ENCODE measurements at regions not wholly inside any gene's neighbourhood (a gene's known extent, or its start where the extent isn't known, plus 50 kb on each side); places are given as distances from the start of the nearest gene placed in this dataset.

DNA sequence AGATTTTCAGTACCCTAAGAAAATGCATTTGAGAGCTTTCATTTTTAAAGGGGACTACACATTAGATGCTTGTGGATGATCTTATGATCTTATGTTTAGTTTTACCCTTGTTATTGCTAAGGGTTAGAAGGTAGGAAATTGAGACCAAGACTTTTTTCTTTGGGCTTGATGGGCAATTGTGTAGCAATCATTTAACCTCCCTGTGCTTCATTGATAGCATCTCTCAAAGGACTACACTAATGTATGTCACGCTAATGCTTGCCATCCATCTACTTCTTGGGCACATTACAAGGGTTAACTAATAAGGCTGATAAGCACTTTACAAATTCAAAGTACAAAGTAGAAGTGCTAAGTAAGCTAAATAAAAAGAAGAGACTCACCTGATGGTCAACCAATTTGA lies 189.3 kb upstream of the LRP1B start:
- TF ChIP-seq, protein P1, sequence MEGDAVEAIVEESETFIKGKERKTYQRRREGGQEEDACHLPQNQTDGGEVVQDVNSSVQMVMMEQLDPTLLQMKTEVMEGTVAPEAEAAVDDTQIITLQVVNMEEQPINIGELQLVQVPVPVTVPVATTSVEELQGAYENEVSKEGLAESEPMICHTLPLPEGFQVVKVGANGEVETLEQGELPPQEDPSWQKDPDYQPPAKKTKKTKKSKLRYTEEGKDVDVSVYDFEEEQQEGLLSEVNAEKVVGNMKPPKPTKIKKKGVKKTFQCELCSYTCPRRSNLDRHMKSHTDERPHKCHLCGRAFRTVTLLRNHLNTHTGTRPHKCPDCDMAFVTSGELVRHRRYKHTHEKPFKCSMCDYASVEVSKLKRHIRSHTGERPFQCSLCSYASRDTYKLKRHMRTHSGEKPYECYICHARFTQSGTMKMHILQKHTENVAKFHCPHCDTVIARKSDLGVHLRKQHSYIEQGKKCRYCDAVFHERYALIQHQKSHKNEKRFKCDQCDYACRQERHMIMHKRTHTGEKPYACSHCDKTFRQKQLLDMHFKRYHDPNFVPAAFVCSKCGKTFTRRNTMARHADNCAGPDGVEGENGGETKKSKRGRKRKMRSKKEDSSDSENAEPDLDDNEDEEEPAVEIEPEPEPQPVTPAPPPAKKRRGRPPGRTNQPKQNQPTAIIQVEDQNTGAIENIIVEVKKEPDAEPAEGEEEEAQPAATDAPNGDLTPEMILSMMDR (IDR thresholded peaks at IDR 0.05; ENCODE audit: low read depth, low read length) = no peak
- no peak for DNase-seq (ENCODE audit: extremely low read depth, low read depth)

DNA sequence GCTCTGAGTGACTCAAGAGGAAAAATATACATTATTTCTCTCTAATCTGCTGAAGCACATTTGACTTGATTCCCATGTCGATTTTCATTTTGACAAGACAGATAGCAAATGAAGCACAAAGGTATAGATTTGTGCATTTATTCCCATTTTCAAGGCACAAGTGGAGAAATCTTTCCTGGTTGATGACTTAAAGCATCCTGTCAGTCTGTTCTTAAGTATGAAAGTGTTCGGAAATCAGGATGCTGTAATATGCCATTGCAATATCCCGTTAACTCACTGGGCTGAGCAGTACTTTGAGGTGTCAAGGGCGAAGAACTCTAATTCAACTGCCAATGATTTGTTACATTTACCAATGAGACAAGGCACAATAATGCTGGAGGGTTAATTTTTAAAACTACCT lies 185.2 kb upstream of the LRP1B start:
- DNase-seq (ENCODE audit: extremely low read depth, low read depth) = no peak
- TF ChIP-seq, protein P1 (IDR thresholded peaks at IDR 0.05; ENCODE audit: low read depth, low read length) = no peak

DNA sequence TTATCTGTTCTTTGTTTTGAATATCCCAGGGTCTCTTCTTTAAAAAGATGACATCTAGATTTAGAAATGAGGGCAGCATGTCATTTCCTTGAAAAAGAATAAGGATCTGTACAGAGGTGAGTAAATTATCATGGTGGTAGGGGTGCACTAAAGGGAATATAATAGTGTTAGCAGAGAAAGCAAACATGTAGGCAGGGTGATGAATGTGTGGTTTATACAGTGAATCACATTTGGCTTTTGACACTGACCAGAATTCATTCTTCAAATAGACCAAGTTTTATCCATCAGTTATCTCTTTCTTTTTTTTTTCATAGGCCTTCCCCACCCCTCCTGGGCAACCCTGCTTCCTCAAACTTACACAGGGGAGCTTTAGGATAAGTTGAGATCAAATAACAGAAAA lies 184.5 kb upstream of the LRP1B start:
- TF ChIP-seq, protein P1 (IDR thresholded peaks at IDR 0.05; ENCODE audit: low read depth, low read length) = no peak
- no peak for DNase-seq (ENCODE audit: extremely low read depth, low read depth)

DNA sequence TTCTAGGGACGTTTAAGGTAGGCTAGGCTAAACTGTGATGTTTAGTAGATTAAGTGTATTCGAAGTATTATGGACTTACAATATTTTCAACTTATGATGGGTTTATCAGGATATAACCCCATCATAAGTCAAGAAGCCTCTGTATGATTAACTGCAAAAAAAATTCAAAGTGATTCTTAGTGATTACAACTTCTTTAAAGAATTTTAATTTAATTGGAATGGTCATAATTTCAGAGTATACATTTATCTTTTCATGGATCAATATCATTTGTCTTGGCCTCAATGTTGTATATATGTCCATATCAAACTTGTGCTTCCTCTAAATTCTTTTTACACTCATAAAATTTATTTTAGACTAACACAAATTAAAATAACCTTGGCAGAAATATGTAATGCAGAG lies 183.3 kb upstream of the LRP1B start:
- DNase-seq (ENCODE audit: extremely low read depth, low read depth) = no peak
- TF ChIP-seq, protein P1 (IDR thresholded peaks at IDR 0.05; ENCODE audit: low read depth, low read length) = no peak

DNA sequence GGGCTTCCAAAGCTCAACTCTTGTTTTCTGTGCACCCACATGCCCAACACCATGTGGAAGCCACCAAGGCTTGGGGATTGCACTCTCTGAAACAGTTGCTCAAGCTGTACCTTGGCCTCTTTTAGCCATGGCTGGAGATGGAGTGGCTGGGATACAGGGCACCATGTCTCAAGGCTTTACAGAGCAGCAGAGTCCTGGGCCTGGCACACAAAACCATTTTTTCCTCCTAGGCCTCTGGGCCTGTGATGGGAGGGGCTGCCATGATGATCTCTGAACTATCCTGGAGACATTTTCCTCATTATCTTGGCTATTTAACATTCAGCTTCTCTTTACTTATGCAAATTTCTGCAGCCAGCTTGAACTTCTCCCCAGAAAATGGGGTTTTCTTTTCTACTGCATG lies 179.7 kb upstream of the LRP1B start:
- TF ChIP-seq, protein P1 (IDR thresholded peaks at IDR 0.05; ENCODE audit: low read depth, low read length) = no peak
- DNase-seq (ENCODE audit: extremely low read depth, low read depth) = no peak

DNA sequence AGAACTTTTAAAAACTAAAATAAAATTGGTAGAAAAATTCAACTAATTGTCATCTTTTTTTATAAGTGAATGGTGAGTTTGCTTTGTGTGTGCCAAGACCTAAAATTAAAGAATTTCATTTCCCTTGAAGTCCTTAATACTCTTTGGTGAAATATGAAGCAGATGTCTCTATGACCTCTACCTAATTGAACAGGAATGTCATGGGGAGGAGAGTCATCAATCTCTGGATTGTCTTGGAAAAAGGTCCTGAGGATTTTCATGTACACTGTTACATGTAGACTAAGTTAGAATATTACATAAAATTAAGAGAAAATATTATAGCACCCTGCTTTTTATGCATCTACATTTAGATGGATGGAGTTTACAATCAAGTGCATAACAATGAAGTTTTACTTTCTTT lies 177.9 kb upstream of the LRP1B start:
- no peak for DNase-seq (ENCODE audit: extremely low read depth, low read depth)
- TF ChIP-seq, protein P1 (IDR thresholded peaks at IDR 0.05; ENCODE audit: low read depth, low read length) = no peak

DNA sequence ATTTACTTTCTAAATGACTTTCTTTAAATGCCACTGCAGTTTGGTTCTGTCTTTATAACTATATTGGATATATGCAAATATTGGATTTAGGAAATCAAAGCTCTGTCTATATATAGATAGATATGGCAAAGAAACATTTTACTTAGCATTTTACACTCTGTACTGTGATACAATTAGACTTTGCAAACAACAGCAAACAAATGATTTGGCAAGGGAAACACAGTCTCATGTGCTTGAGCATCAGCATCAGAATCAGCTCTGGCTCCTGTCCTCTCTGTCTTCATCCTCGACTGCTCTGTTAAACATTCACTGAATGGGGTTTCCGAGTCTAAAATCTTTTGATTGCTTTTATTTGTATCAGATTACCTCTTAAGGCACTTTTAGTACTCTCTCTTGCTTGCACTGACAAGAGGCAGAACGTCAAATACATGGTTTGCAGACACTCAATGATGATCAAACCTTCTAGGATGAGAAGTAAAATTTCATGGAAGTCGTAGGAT lies 176.8 kb upstream of the LRP1B start:
- no peak for DNase-seq (ENCODE audit: extremely low read depth, low read depth)
- TF ChIP-seq, protein P1 (IDR thresholded peaks at IDR 0.05; ENCODE audit: low read depth, low read length) = no peak
